CD4-positive, alpha-beta T cell (primary cell): ENCODE measurements at regions not wholly inside any gene's neighbourhood (a gene's known extent, or its start where the extent isn't known, plus 50 kb on each side); places are given as distances from the start of the nearest gene placed in this dataset.
"Not testable (repeated sequence)": the region's sequence is repeated elsewhere in the genome, so short reads cannot be mapped to it uniquely, and the experiment has no call there.

ENCODE experiments used
- ATAC-seq: fragments of 200-7000 bp; cut with Tn5 transposase; one replicate; pipeline ENCODE4 v1.10.0; 2022; ENCODE audit warnings: mild to moderate bottlenecking; ENCODE audit not compliant: poor library complexity
- CTCF ChIA-PET: fragments of 350-600 bp; sonication (Branson Sonifier 250); formaldehyde crosslinking; loops from one replicate; lab custom pipeline; 2021; ENCODE audit warnings: antibody characterized with exemption, inconsistent platforms; lab: Charles Lee
- POLR2A ChIA-PET: fragments of 350-600 bp; sonication (Branson Sonifier 250); formaldehyde crosslinking; loops from one replicate; lab custom pipeline; 2021; ENCODE audit warnings: antibody characterized with exemption, inconsistent platforms; lab: Charles Lee
- DNase-seq, 14 experiments: peaks; one replicate each; pipeline ENCODE4 v3.0.0-alpha.2; 2013 to 2020; ENCODE audit warnings: mixed read lengths in 2 of 14
- H3K27ac ChIP-seq, 2 donors: one replicate each; pipeline versions ENCODE4 v1.5.1 to v1.7.0; 2013; ENCODE audit warnings: low read length in 2 of 2, low read depth in 1 of 2, mild to moderate bottlenecking in 1 of 2
- H3K27me3 ChIP-seq, 2 experiments: 1 replicate in 1 of 2; 2 replicates in 1 of 2; pipeline versions ENCODE4 v1.6.1 to v1.7.0; 2013; ENCODE audit warnings: low read length in 2 of 2, control low read depth in 1 of 2, mild to moderate bottlenecking in 1 of 2, moderate library complexity in 1 of 2; ENCODE audit not compliant: insufficient read depth in 2 of 2, control insufficient read depth in 1 of 2
- H3K36me3 ChIP-seq: one replicate; pipeline ENCODE4 v1.6.1; 2013; ENCODE audit warnings: low read length, control low read depth; ENCODE audit not compliant: insufficient read depth
- H3K4me1 ChIP-seq: one replicate; pipeline ENCODE4 v1.6.1; 2013; ENCODE audit warnings: low read length, control low read depth; ENCODE audit not compliant: insufficient read depth
- H3K4me3 ChIP-seq: one replicate; pipeline ENCODE4 v1.5.1; 2013; ENCODE audit warnings: mild to moderate bottlenecking, low read length, moderate library complexity
- H3K9me3 ChIP-seq, 2 experiments: 1 replicate in 1 of 2; 2 replicates in 1 of 2; pipeline versions ENCODE4 v1.6.1 to v1.7.0; 2013; ENCODE audit warnings: low read length in 2 of 2, mild to moderate bottlenecking in 2 of 2, control low read depth in 1 of 2, moderate library complexity in 1 of 2; ENCODE audit not compliant: control insufficient read depth in 1 of 2, insufficient read depth in 1 of 2
- H3K27ac Mint-ChIP-seq: one replicate; pipeline ENCODE4 v1.8.0; 2020; ENCODE audit warnings: mixed read lengths
- H3K27me3 Mint-ChIP-seq: one replicate; pipeline ENCODE4 v1.8.0; 2021; ENCODE audit warnings: mixed read lengths
- H3K36me3 Mint-ChIP-seq: one replicate; pipeline ENCODE4 v1.8.0; 2021; ENCODE audit warnings: low read depth, mixed read lengths
- H3K4me1 Mint-ChIP-seq: one replicate; pipeline ENCODE4 v1.8.0; 2021; ENCODE audit warnings: low read depth, mixed read lengths
- H3K4me3 Mint-ChIP-seq: one replicate; pipeline ENCODE4 v1.8.0; 2020; ENCODE audit warnings: mild to moderate bottlenecking, mixed read lengths
- H3K9me3 Mint-ChIP-seq: one replicate; pipeline ENCODE4 v1.8.0; 2020; ENCODE audit warnings: mixed read lengths
- CTCF ChIP-seq: fragments of 200-600 bp; IDR thresholded peaks from one replicate; pipeline ENCODE4 v1.8.0; 2022; ENCODE audit warnings: antibody characterized with exemption, mild to moderate bottlenecking
- intact Hi-C, 2 experiments: fragments of 100-400 bp; cut with DNase I in 1 of 2; cut with micrococcal nuclease in 1 of 2; formaldehyde crosslinking; loops; one replicate each; pipeline versions ENCODE4 v1.15.1 to v1.9.0; 2023 to 2025; cut with DNase I, micrococcal nuclease

DNA sequence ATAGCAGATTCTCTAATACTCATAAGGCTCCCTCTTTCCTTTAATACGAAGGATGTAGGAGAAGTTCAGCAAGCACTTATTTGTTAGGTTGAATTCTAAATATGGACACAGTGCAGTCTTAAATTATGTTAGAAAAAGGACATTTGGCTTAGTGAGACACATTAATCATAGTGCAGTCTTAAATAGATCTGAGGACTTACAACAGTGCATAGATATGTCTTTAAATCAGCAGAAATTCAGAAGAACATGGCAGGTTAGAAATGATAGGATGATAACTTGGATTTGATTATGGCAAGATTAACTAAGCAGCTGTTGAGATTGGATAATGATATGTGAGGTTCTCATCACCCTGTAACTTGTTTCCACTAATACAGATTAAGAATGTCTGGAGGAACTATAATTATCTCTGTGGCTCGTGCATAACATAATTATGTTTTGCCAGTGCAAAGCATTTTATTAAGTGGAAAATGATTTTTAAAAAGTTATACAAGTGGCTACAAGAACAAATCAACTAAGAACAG, 485.9 kb downstream of the USP25 start:
- Histone ChIP-seq H3K36me3 (no peaks in the 10 kb centered on the region), H3K9me3 (no peaks in the 10 kb centered on the region), H3K27ac (no peak overlapping the region), H3K4me3 (no peak overlapping the region), H3K27me3 (no peaks in the 10 kb centered on the region), H3K4me1 (no peaks in the 10 kb centered on the region)
- no peak for TF ChIP-seq CTCF
- no peak overlapping the region for H3K27ac Mint-ChIP-seq
- no peaks in the 10 kb centered on the region for H3K36me3 Mint-ChIP-seq
- ChIA-PET CTCF (no interaction called here), POLR2A (interaction anchor here (0.5 to 1.2 kb wide), 2 partner anchors 28 to 43 kb away, joined by 3 read pairs; no protein-coding TSS in a partner anchor)
- intact Hi-C loops, result no loop called here
- no peak for DNase-seq
- H3K4me1 Mint-ChIP-seq, result no peaks in the 10 kb centered on the region
- ATAC-seq, result no peak
- no peaks in the 10 kb centered on the region for H3K9me3 Mint-ChIP-seq
- H3K4me3 Mint-ChIP-seq, result no peak overlapping the region
- H3K27me3 Mint-ChIP-seq, result no peaks in the 10 kb centered on the region

- H3K4me1 ChIP-seq, result no peaks in the 10 kb centered on the region
- H3K4me3 ChIP-seq, result no peak overlapping the region
- ATAC-seq, result no peak
- H3K4me3 Mint-ChIP-seq, result no peak overlapping the region
- no peaks in the 10 kb centered on the region for H3K4me1 Mint-ChIP-seq
- no peak for DNase-seq
- no peaks in the 10 kb centered on the region for H3K36me3 ChIP-seq
- H3K27ac ChIP-seq, result no peak overlapping the region
- H3K9me3 ChIP-seq, result no peaks in the 10 kb centered on the region
- H3K27ac Mint-ChIP-seq, result no peak overlapping the region
- no peaks in the 10 kb centered on the region for H3K27me3 ChIP-seq
- TF ChIP-seq CTCF, result no peak
- no peaks in the 10 kb centered on the region for H3K9me3 Mint-ChIP-seq
- no peaks in the 10 kb centered on the region for H3K36me3 Mint-ChIP-seq
- CTCF ChIA-PET, result no interaction called here
- POLR2A ChIA-PET, result interaction anchor here (1.2 to 1.3 kb wide), 2 partner anchors 20 to 42 kb away, joined by 3 read pairs; no protein-coding TSS in a partner anchor
- intact Hi-C loops, result no loop called here
- no peaks in the 10 kb centered on the region for H3K27me3 Mint-ChIP-seq
Observed at GRCh38 chr21:16216288-16216962, 486.6 kb downstream of the USP25 start.

DNA sequence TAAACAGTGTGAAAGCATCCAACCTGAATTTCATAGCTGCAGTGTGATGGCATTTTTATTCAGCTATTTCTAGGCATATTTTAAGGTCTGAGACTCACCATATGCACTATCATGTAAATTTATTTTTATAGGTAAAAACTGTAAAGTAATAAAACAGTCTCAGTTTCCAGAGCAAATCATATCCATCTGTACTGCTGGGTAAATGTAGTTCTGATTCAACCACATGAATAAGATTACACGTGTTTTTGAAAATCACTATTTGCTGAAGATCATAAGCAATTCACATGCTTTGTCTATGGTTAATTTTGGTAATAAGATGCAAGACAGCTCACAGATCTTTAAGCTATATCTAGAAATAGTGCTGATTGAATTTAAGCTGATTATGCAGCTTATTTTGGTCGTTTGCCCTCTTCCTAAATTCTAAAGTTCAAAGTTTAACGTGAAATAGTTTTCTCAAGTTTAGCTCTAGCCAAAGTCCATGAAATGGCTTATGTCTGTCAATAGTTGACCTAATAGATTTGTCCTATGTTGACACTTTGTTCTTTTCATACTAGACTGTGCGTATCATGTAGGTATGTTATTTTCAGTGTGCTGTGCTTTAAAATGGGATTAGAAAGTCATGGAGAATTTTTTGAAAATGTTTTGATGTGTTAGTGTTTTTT, 489.0 kb downstream of the USP25 start:
- Histone ChIP-seq H3K9me3 (no peaks in the 10 kb centered on the region), H3K27ac (no peak overlapping the region), H3K36me3 (no peaks in the 10 kb centered on the region), H3K27me3 (no peaks in the 10 kb centered on the region), H3K4me1 (no peaks in the 10 kb centered on the region), H3K4me3 (no peak overlapping the region)
- H3K9me3 Mint-ChIP-seq, result no peaks in the 10 kb centered on the region
- H3K27ac Mint-ChIP-seq, result no peak overlapping the region
- H3K27me3 Mint-ChIP-seq, result no peaks in the 10 kb centered on the region
- no peak overlapping the region for H3K4me3 Mint-ChIP-seq
- no peak for DNase-seq
- no peak for TF ChIP-seq CTCF
- ChIA-PET POLR2A (no interaction called here), CTCF (no interaction called here)
- intact Hi-C loops, result no loop called here
- no peaks in the 10 kb centered on the region for H3K4me1 Mint-ChIP-seq
- no peaks in the 10 kb centered on the region for H3K36me3 Mint-ChIP-seq
- no peak for ATAC-seq

- H3K4me3 Mint-ChIP-seq, ATAC-seq: not testable (repeated sequence)
Observed at GRCh38 chr21:16224756-16225155, 495.0 kb downstream of the USP25 start.

More at GRCh38 chr21:16224756-16225155, 495.0 kb downstream of the USP25 start:
- POLR2A ChIA-PET, H3K4me1 Mint-ChIP-seq, DNase-seq, H3K27me3 Mint-ChIP-seq, intact Hi-C loops, H3K27me3 ChIP-seq, H3K9me3 ChIP-seq, CTCF ChIA-PET, H3K36me3 ChIP-seq, H3K4me1 ChIP-seq, H3K4me3 ChIP-seq, H3K36me3 Mint-ChIP-seq, H3K27ac Mint-ChIP-seq, H3K9me3 Mint-ChIP-seq, H3K27ac ChIP-seq: not testable (repeated sequence)
